ENCODE measurements at regions not wholly inside any gene's neighbourhood (a gene's known extent, or its start where the extent isn't known, plus 50 kb on each side); places are given as distances from the start of the nearest gene placed in this dataset.

DNA sequence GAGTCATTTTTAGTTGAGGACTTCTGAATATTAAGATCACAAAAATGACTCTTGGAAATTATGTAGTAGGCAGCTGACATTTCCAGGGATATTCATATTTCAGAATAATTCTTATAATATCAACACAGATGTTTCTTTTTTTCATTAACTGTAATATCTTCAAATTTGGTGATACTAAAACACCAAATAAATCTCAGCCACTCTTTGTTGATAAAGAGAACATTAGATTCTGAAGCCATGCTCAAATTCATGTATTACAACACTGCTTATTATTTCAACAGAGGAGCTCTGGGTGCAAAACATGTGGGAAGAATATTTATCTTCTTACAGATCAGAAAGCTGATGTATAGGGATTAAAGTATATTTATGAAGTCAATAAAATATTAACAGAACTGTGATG lies 355.4 kb downstream of the CRPPA start:
- no peak overlapping the region for H3K4me3 ChIP-seq (ENCODE audit: insufficient read depth, low read depth, low read length)
- no peak overlapping the region for H2BK15ac ChIP-seq (ENCODE audit: low read depth, low read length)
- no peaks in the 10 kb centered on the region for H3K79me1 ChIP-seq (ENCODE audit: low read depth in 1 of 2, low read length in 2 of 2)
- no peak overlapping the region for H2AFZ ChIP-seq (replicated peaks; ENCODE audit: low read length, poor library complexity)
- H3K4me1 ChIP-seq (ENCODE audit: control insufficient read depth, insufficient read depth, low read length): peaks cover 8% of the 10 kb centered on the region
- no peak overlapping the region for H3K18ac ChIP-seq (ENCODE audit: low read depth, low read length)
- no peaks in the 10 kb centered on the region for H3K9me3 ChIP-seq (ENCODE audit: control insufficient read depth, insufficient read depth, low read length)
- H3K9me1 ChIP-seq (ENCODE audit: insufficient read depth, low read length): peaks cover 2% of the 10 kb centered on the region; the same call in 1 of the 2 replicates
- intact Hi-C loops (cut with micrococcal nuclease) (no loop called here), in situ Hi-C loops (cut with MboI; ENCODE audit: low sequenced_read_pairs) (no loop called here), dilution Hi-C loops (cut with HindIII; ENCODE audit: low sequenced_read_pairs, unreplicated experiment) (no loop called here)
- H3K4me2 ChIP-seq (ENCODE audit: low read depth, low read length): no peak overlapping the region
- no peak overlapping the region for H3K9ac ChIP-seq (ENCODE audit: low read depth, low read length)
- DNase-seq (no peak), ATAC-seq (ENCODE audit: low read depth) (no peak)
- no TSS peak for BruUV-seq (replicated peaks)
- H4K5ac ChIP-seq (ENCODE audit: low read depth, low read length): no peak overlapping the region
- H2BK120ac ChIP-seq (ENCODE audit: low read depth, low read length): no peak overlapping the region
- no peak for TF ChIP-seq RFX5 (IDR thresholded peaks at IDR 0.05; ENCODE audit: low read depth, low read length)
- TF ChIP-seq RAD21 (IDR thresholded peaks at IDR 0.05; ENCODE audit: low read length): no peak
- TF ChIP-seq MXI1 (IDR thresholded peaks at IDR 0.05; ENCODE audit: borderline replicate concordance, low read depth, low read length): no peak
- TF ChIP-seq, protein P1, sequence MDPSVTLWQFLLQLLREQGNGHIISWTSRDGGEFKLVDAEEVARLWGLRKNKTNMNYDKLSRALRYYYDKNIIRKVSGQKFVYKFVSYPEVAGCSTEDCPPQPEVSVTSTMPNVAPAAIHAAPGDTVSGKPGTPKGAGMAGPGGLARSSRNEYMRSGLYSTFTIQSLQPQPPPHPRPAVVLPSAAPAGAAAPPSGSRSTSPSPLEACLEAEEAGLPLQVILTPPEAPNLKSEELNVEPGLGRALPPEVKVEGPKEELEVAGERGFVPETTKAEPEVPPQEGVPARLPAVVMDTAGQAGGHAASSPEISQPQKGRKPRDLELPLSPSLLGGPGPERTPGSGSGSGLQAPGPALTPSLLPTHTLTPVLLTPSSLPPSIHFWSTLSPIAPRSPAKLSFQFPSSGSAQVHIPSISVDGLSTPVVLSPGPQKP (IDR thresholded peaks at IDR 0.05; ENCODE audit: borderline replicate concordance, low read depth, low read length): no peak
- TF ChIP-seq, protein P2, sequence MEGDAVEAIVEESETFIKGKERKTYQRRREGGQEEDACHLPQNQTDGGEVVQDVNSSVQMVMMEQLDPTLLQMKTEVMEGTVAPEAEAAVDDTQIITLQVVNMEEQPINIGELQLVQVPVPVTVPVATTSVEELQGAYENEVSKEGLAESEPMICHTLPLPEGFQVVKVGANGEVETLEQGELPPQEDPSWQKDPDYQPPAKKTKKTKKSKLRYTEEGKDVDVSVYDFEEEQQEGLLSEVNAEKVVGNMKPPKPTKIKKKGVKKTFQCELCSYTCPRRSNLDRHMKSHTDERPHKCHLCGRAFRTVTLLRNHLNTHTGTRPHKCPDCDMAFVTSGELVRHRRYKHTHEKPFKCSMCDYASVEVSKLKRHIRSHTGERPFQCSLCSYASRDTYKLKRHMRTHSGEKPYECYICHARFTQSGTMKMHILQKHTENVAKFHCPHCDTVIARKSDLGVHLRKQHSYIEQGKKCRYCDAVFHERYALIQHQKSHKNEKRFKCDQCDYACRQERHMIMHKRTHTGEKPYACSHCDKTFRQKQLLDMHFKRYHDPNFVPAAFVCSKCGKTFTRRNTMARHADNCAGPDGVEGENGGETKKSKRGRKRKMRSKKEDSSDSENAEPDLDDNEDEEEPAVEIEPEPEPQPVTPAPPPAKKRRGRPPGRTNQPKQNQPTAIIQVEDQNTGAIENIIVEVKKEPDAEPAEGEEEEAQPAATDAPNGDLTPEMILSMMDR (conservative IDR thresholded peaks at IDR 0.05; ENCODE audit: low read depth, low read length): no peak
- TF ChIP-seq RCOR1 (IDR thresholded peaks at IDR 0.05; ENCODE audit: insufficient replicate concordance, low read length): no peak
- no peak for TF ChIP-seq MAFK (IDR thresholded peaks at IDR 0.05; ENCODE audit: low read depth, low read length)
- no peak for TF ChIP-seq SMC3 (IDR thresholded peaks at IDR 0.05; ENCODE audit: low read depth, low read length)
- no peak for TF ChIP-seq BHLHE40 (IDR thresholded peaks at IDR 0.05; ENCODE audit: low read depth, low read length)
- TF ChIP-seq POLR2A (IDR thresholded peaks at IDR 0.05; ENCODE audit: low read depth, low read length): no peak
- no peak for TF ChIP-seq MAZ (IDR thresholded peaks at IDR 0.05; ENCODE audit: borderline replicate concordance, low read depth, low read length)
- no peak overlapping the region for H3K23ac ChIP-seq (ENCODE audit: low read depth, low read length)
- H2BK5ac ChIP-seq (ENCODE audit: low read depth, low read length, poor library complexity, severe bottlenecking): no peak overlapping the region
- no peak overlapping the region for H3K27ac ChIP-seq (ENCODE audit: insufficient read depth, low read length)
- no peak overlapping the region for H3K56ac ChIP-seq (ENCODE audit: extremely low read depth, insufficient read depth, low read length)
- no peaks in the 10 kb centered on the region for H3K36me3 ChIP-seq (ENCODE audit: control insufficient read depth, insufficient read depth, low read length)
- H4K8ac ChIP-seq (ENCODE audit: low read depth in 2 of 2, low read length in 2 of 2): no peak overlapping the region
- H4K20me1 ChIP-seq (ENCODE audit: insufficient read depth, low read length): no peaks in the 10 kb centered on the region
- no peak overlapping the region for H2AK5ac ChIP-seq (ENCODE audit: low read depth, low read length)
- ChIA-PET POLR2A (ENCODE audit: unreplicated experiment) (no interaction called here), CTCF (interaction anchor here (1.5 kb wide), 1 partner anchor 345 kb away, joined by 6 read pairs; no protein-coding TSS in a partner anchor)
- no peak overlapping the region for H4K91ac ChIP-seq (ENCODE audit: insufficient read depth, low read depth, low read length)
- no peak overlapping the region for H3K4ac ChIP-seq (ENCODE audit: low read depth, low read length)
- no peak overlapping the region for H3K14ac ChIP-seq (replicated peaks; ENCODE audit: low read depth, low read length)
- no peak overlapping the region for H2AK9ac ChIP-seq (replicated peaks; ENCODE audit: low read depth, low read length, poor library complexity)
- H2BK20ac ChIP-seq (ENCODE audit: low read depth, low read length): no peak overlapping the region
- H3K27me3 ChIP-seq (ENCODE audit: control insufficient read depth, insufficient read depth, low read length): no peaks in the 10 kb centered on the region
